CD8-positive, alpha-beta memory T cell (primary cell): ENCODE measurements at regions not wholly inside any gene's neighbourhood (a gene's known extent, or its start where the extent isn't known, plus 50 kb on each side); places are given as distances from the start of the nearest gene placed in this dataset.

Experiments
- CTCF ChIA-PET: fragments of 350-600 bp; sonication (Branson Sonifier 250); formaldehyde crosslinking; loops from one replicate; lab custom pipeline; 2021; ENCODE audit warnings: antibody characterized with exemption; lab: Charles Lee
- POLR2A ChIA-PET: fragments of 350-600 bp; sonication (Branson Sonifier 250); formaldehyde crosslinking; loops from one replicate; lab custom pipeline; 2021; ENCODE audit warnings: antibody characterized with exemption; lab: Charles Lee
- DNase-seq, 5 donors: peaks; one replicate each; pipeline versions ENCODE4 v3.0.0 to v3.0.0-alpha.2; 2020 to 2022; ENCODE audit warnings: mixed read lengths in 1 of 5
- H3K27ac ChIP-seq: one replicate; pipeline ENCODE4 v1.7.0; 2013; ENCODE audit warnings: low read depth, mild to moderate bottlenecking, low read length, moderate library complexity
- H3K27me3 ChIP-seq: 2 replicates; pipeline ENCODE4 v1.7.0; 2013; ENCODE audit warnings: low read length, mild to moderate bottlenecking; ENCODE audit not compliant: insufficient read depth, poor library complexity, severe bottlenecking
- H3K36me3 ChIP-seq: 2 replicates; pipeline ENCODE4 v1.7.0; 2013; ENCODE audit warnings: mild to moderate bottlenecking, low read length, moderate library complexity; ENCODE audit not compliant: insufficient read depth
- H3K4me1 ChIP-seq: 2 replicates; pipeline ENCODE4 v1.7.0; 2013; ENCODE audit warnings: mild to moderate bottlenecking, low read length, moderate library complexity; ENCODE audit not compliant: insufficient read depth
- H3K4me3 ChIP-seq: 2 replicates; pipeline ENCODE4 v1.7.0; 2013; ENCODE audit warnings: mild to moderate bottlenecking, low read length
- H3K9me3 ChIP-seq: 2 replicates; pipeline ENCODE4 v1.7.0; 2013; ENCODE audit warnings: mild to moderate bottlenecking, low read length
- H3K27ac Mint-ChIP-seq, 8 donors: one replicate each; pipeline ENCODE4 v1.8.0; 2020 to 2021; ENCODE audit warnings: mixed read lengths in 8 of 8, mild to moderate bottlenecking in 6 of 8, inconsistent platforms in 3 of 8, moderate library complexity in 3 of 8
- H3K27me3 Mint-ChIP-seq, 2 donors: one replicate each; pipeline ENCODE4 v1.8.0; 2020 to 2021; ENCODE audit warnings: mixed read lengths in 2 of 2, mild to moderate bottlenecking in 1 of 2, moderate library complexity in 1 of 2
- H3K36me3 Mint-ChIP-seq, 3 donors: one replicate each; pipeline ENCODE4 v1.8.0; 2020 to 2021; ENCODE audit warnings: mixed read lengths in 3 of 3, inconsistent platforms in 1 of 3, mild to moderate bottlenecking in 1 of 3
- H3K4me1 Mint-ChIP-seq, 3 donors: one replicate each; pipeline ENCODE4 v1.8.0; 2020 to 2021; ENCODE audit warnings: mixed read lengths in 3 of 3, inconsistent platforms in 1 of 3, mild to moderate bottlenecking in 1 of 3
- H3K4me3 Mint-ChIP-seq, 7 donors: one replicate each; pipeline ENCODE4 v1.8.0; 2020 to 2021; ENCODE audit warnings: mixed read lengths in 7 of 7, mild to moderate bottlenecking in 6 of 7, moderate library complexity in 4 of 7, inconsistent platforms in 2 of 7
- H3K9me3 Mint-ChIP-seq, 5 donors: one replicate each; pipeline ENCODE4 v1.8.0; 2020 to 2022; ENCODE audit warnings: mixed read lengths in 5 of 5, mild to moderate bottlenecking in 3 of 5, moderate library complexity in 2 of 5, inconsistent platforms in 1 of 5

DNA sequence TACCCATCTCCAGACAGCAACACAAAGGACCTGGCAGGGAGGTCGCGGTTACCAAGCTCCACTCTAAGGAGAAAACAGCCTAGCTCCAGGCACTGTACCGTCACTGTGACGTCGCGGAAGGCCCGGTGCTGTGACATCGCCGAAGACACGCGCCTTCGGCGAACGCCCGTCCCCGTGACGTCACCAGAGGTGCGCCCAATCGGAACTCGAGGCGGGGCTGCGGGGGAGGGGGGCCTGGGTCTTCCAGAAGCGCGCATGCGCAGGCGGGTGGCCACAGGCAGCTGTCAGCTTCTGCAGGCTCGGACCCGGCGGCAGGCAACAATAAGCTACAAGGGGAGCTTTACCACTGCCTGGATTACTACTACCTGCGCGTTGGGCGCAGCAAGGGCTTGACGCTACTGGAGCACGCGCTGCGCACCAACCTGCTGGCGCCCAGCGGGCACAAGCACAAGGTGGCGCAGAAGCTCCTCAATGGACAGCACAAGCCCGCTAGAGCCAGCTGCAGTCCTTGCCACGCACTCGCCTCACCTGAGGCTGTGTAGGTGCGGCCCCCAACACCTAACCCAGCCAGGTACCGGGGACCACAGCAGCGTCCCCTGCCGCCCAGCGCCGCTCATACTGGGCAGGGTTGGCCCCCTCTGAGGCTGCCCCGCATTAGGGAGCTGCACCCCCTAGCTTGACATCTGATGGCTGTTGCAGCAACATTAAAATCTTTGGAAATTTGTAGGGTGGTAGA, 208.4 kb downstream of the TPST1 start:
- ChIA-PET POLR2A (interaction anchor here (0.7 to 1.5 kb wide), 2 partner anchors 80 to 336 kb away, joined by 4 read pairs; no protein-coding TSS in a partner anchor), CTCF (interaction anchor here (1.1 to 1.6 kb wide), 4 partner anchors 9 to 383 kb away, joined by 3 to 5 read pairs (median 4); no protein-coding TSS in a partner anchor)
- Histone ChIP-seq H3K4me1 (peaks cover 7% of the 10 kb centered on the region), H3K27me3 (no peaks in the 10 kb centered on the region), H3K9me3 (no peaks in the 10 kb centered on the region), H3K4me3 (peak overlapping the region; percentile 77), H3K36me3 (no peaks in the 10 kb centered on the region), H3K27ac (no peak overlapping the region)
- H3K36me3 Mint-ChIP-seq = peaks cover 0 to 12% (median 0%) of the 10 kb centered on the region in 3 donors
- H3K9me3 Mint-ChIP-seq = no peaks in the 10 kb centered on the region
- peak overlapping the region in 7 of 8 donors; percentile 47 to 92 (median 80) for H3K27ac Mint-ChIP-seq
- H3K4me1 Mint-ChIP-seq = peaks cover 5 to 16% (median 12%) of the 10 kb centered on the region in 3 donors
- DNase-seq = peak; percentile 67 to 84 (median 78)
- no peaks in the 10 kb centered on the region for H3K27me3 Mint-ChIP-seq
- H3K4me3 Mint-ChIP-seq = peak overlapping the region; percentile 76 to 84 (median 79)

DNA sequence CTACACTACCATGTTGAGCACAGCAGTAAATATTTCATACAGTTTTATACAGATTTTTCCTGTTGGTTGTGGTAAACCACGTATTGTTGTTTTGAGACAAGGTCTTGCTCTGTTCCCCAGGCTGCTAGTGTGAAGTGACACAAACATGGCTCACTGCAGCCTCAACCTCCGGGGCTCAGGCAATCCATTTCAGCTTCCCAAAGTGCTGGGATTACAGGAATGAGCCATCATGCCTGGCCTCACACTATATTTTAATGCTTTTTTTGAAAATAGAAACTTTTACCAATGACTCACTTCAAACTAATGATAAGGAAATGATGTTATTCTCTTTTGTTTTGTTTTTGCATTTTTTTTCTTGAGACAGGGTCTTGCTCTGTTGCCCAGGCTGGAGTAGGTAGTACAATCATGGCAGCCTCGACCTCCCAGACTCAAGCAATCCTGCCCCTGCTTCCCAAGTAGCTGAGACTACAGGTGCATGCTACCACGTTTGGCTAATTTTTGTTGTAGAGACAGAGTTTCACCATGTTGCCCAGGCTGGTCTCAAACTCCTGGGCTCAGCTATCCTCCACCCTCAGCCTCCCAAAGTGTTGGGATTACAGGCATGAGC, 210.6 kb downstream of the TPST1 start:
- no peaks in the 10 kb centered on the region for H3K9me3 Mint-ChIP-seq
- Histone ChIP-seq H3K4me3 (no peak overlapping the region), H3K27me3 (no peaks in the 10 kb centered on the region), H3K4me1 (peaks cover 7% of the 10 kb centered on the region), H3K9me3 (no peaks in the 10 kb centered on the region), H3K27ac (no peak overlapping the region), H3K36me3 (no peaks in the 10 kb centered on the region)
- DNase-seq = no peak
- H3K4me1 Mint-ChIP-seq = peaks cover 5 to 16% (median 12%) of the 10 kb centered on the region in 3 donors
- H3K27ac Mint-ChIP-seq = no peak overlapping the region
- POLR2A ChIA-PET = no interaction called here
- peak overlapping the region in 1 of 7 donors; percentile 5 for H3K4me3 Mint-ChIP-seq
- peaks cover 0 to under 1% (median 0%) of the 10 kb centered on the region in 3 donors for H3K36me3 Mint-ChIP-seq
- CTCF ChIA-PET = no interaction called here
- H3K27me3 Mint-ChIP-seq = no peaks in the 10 kb centered on the region

DNA sequence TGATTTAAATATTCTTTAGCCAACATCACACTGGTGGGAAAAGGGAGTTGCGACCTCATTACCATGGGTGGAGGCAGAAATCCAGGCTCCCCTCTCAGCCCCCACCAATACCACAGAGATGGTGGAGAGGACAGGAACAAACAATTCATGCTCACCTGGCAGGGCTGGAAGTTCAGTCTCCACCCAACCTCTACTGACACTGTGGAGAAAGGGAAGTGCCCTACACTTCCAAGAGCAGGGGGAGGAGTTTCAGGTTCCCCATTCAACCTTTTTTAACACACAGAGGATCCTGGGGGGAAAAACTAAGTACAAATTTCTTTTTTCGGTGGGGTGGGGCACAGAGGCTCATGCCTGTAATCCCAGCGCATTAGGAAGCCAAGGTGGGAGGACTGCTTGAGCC, 210.1 kb upstream of the KCTD7 start:
- no peak overlapping the region for H3K4me3 Mint-ChIP-seq
- Histone ChIP-seq H3K9me3 (no peaks in the 10 kb centered on the region), H3K27ac (no peak overlapping the region), H3K36me3 (no peaks in the 10 kb centered on the region), H3K27me3 (no peaks in the 10 kb centered on the region), H3K4me1 (peaks cover 7% of the 10 kb centered on the region), H3K4me3 (no peak overlapping the region)
- no peak overlapping the region for H3K27ac Mint-ChIP-seq
- peaks cover 4 to 6% (median 5%) of the 10 kb centered on the region in 3 donors for H3K36me3 Mint-ChIP-seq
- H3K9me3 Mint-ChIP-seq = no peaks in the 10 kb centered on the region
- H3K27me3 Mint-ChIP-seq = no peaks in the 10 kb centered on the region
- ChIA-PET POLR2A (no interaction called here), CTCF (no interaction called here)
- no peak for DNase-seq
- H3K4me1 Mint-ChIP-seq = peaks cover 5 to 11% (median 8%) of the 10 kb centered on the region in 3 donors

DNA sequence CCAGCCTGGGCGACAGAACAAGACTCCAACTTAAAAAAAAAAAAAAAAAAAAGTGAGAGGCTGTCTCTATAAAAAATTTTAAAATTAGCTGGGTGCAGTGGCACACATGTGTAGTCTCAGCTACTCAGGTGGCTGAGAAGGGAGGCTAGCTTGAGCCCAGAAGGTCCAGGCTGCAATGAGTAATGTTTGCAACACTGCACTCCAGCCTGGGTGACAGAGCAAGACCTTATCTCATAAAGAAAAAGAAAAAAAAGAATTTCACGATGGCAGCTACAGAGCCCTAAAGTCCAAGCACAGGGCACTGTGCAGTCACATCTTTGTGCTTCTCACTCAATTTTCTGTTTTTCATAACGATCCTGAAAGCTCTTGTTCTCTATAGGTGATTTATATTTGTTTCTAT, 209.5 kb upstream of the KCTD7 start:
- no peaks in the 10 kb centered on the region for H3K27me3 Mint-ChIP-seq
- ChIA-PET CTCF (no interaction called here), POLR2A (no interaction called here)
- no peak for DNase-seq
- H3K27me3 ChIP-seq = no peaks in the 10 kb centered on the region
- H3K4me1 Mint-ChIP-seq = peaks cover 2 to 4% (median 2%) of the 10 kb centered on the region in 3 donors
- H3K27ac Mint-ChIP-seq = no peak overlapping the region
- no peak overlapping the region for H3K27ac ChIP-seq
- H3K36me3 ChIP-seq = no peaks in the 10 kb centered on the region
- H3K36me3 Mint-ChIP-seq = peaks cover 5 to 9% (median 7%) of the 10 kb centered on the region in 3 donors
- no peaks in the 10 kb centered on the region for H3K9me3 ChIP-seq
- no peak overlapping the region for H3K4me3 Mint-ChIP-seq
- H3K4me1 ChIP-seq = peaks cover 2% of the 10 kb centered on the region
- H3K4me3 ChIP-seq = no peak overlapping the region
- H3K9me3 Mint-ChIP-seq = no peaks in the 10 kb centered on the region

DNA sequence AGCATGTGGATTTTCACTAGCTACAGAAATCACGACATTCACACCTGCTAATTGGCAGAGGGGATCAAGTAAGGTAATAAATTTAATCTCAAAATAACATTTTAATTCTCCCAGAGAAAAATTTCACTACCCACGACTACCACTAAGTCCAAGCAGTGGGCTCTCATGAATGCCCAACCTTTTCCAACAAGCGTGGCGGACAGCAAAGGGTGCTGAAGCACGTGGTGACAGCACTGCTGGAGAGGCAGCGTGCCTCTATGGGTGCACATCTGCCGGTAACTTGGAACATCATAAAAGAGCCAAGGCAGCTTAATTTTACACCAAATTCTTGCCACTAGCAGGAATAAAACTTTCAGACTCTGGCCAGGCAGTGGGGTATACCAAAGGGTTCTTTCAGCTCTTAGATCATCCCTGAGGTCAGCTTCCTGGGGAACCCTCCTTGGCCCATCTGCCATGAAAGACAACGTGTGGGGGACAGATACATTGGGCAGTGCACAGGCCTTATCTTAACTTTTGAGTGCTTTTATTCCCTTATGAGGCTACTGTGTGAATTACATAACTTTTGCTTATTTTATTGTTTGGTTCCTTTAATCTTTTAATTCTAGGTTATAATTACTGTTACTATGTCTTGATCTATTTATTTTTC, 206.7 kb upstream of the KCTD7 start:
- H3K4me1 ChIP-seq = no peaks in the 10 kb centered on the region
- H3K27ac ChIP-seq = no peak overlapping the region
- Mint-ChIP-seq H3K36me3 (peaks cover 12 to 25% (median 15%) of the 10 kb centered on the region in 3 donors), H3K9me3 (no peaks in the 10 kb centered on the region), H3K4me3 (no peak overlapping the region), H3K27ac (no peak overlapping the region), H3K27me3 (no peaks in the 10 kb centered on the region), H3K4me1 (no peaks in the 10 kb centered on the region)
- CTCF ChIA-PET = no interaction called here
- H3K4me3 ChIP-seq = no peak overlapping the region
- H3K36me3 ChIP-seq = no peaks in the 10 kb centered on the region
- H3K27me3 ChIP-seq = no peaks in the 10 kb centered on the region
- no peak for DNase-seq
- no peaks in the 10 kb centered on the region for H3K9me3 ChIP-seq
- POLR2A ChIA-PET = no interaction called here

DNA sequence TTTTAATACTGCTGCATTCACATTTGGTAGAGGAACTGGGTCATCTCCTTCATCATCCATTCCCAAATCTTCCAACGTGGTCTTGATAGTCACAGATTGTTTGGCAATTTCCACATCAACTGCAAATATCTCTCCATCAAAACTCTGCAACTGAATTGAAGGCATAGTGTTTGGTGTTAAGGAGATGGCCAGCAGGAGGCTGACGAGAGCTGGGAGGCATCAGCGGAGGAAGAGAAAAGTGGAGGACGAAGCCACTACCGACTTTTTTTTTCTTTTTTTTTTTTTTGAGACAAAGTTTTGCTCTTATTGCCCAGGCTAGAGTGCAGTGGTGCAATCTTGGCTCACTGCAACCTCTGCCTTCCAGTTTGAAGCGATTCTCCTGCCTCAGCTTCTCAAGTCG, 205.0 kb upstream of the KCTD7 start:
- H3K4me3 ChIP-seq = no peak overlapping the region
- H3K36me3 ChIP-seq = no peaks in the 10 kb centered on the region
- Mint-ChIP-seq H3K27me3 (no peaks in the 10 kb centered on the region), H3K4me3 (no peak overlapping the region), H3K27ac (peak overlapping the region in 1 of 8 donors; percentile 27), H3K9me3 (no peaks in the 10 kb centered on the region), H3K36me3 (peaks cover 14 to 36% (median 15%) of the 10 kb centered on the region in 3 donors), H3K4me1 (no peaks in the 10 kb centered on the region)
- no peak overlapping the region for H3K27ac ChIP-seq
- no peaks in the 10 kb centered on the region for H3K4me1 ChIP-seq
- DNase-seq = no peak
- ChIA-PET POLR2A (no interaction called here), CTCF (no interaction called here)
- no peaks in the 10 kb centered on the region for H3K27me3 ChIP-seq
- H3K9me3 ChIP-seq = no peaks in the 10 kb centered on the region

DNA sequence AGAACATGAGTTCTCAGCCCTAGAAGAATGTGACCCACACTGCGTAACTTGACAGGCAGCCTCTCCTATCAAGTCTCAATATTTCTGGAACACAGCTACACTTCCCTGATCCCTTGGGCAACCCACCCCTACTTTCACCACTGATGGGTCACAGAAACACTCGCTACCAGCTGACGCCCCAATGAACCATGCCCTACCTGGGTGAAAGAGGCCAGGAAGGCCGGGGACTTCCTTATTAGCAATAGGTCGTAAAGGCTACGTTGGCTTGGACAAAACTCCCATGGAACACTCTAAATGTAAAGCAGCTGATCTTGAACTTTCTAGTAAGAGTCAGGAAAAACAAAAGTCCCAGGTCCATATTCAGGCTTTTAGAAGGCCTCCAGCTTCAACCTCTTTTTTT, 202.3 kb upstream of the KCTD7 start:
- no peaks in the 10 kb centered on the region for H3K27me3 Mint-ChIP-seq
- no peak overlapping the region for H3K4me3 Mint-ChIP-seq
- Histone ChIP-seq H3K36me3 (no peaks in the 10 kb centered on the region), H3K4me1 (no peaks in the 10 kb centered on the region), H3K27ac (no peak overlapping the region), H3K27me3 (no peaks in the 10 kb centered on the region), H3K9me3 (no peaks in the 10 kb centered on the region), H3K4me3 (no peak overlapping the region)
- peaks cover 15 to 45% (median 17%) of the 10 kb centered on the region in 3 donors for H3K36me3 Mint-ChIP-seq
- no peaks in the 10 kb centered on the region for H3K9me3 Mint-ChIP-seq
- H3K27ac Mint-ChIP-seq = no peak overlapping the region
- H3K4me1 Mint-ChIP-seq = no peaks in the 10 kb centered on the region
- DNase-seq = no peak
- ChIA-PET POLR2A (no interaction called here), CTCF (no interaction called here)

DNA sequence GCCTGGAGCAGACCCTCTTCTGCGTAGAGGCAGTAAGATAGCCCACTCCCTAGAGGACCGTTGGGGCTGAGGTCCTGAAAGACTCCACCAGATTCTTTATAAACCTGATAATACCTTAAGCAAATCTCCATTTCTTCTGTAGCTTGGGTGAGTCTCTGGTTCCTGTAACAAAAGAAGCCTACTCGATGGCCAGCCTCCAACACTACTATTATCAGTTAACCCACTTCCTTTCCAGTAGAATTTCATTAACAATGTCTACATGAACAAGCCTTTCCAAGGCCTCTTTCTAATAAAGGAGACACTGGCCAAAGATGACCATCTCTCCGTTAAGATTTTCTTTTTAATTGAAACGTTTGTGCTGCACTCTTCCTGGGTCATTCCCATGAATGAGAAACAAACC, 201.7 kb upstream of the KCTD7 start:
- no peak for DNase-seq
- Histone ChIP-seq H3K36me3 (no peaks in the 10 kb centered on the region), H3K4me3 (no peak overlapping the region), H3K27me3 (no peaks in the 10 kb centered on the region), H3K4me1 (no peaks in the 10 kb centered on the region), H3K27ac (no peak overlapping the region), H3K9me3 (no peaks in the 10 kb centered on the region)
- Mint-ChIP-seq H3K27me3 (no peaks in the 10 kb centered on the region), H3K4me1 (no peaks in the 10 kb centered on the region), H3K36me3 (peaks cover 15 to 45% (median 17%) of the 10 kb centered on the region in 3 donors), H3K27ac (no peak overlapping the region), H3K4me3 (no peak overlapping the region), H3K9me3 (no peaks in the 10 kb centered on the region)
- POLR2A ChIA-PET = no interaction called here
- CTCF ChIA-PET = no interaction called here
